ENCODE measurements at regions not wholly inside any gene's neighbourhood (a gene's known extent, or its start where the extent isn't known, plus 50 kb on each side); places are given as distances from the start of the nearest gene placed in this dataset.
A peak's percentile ranks its signal among the peaks of the same experiment; 100 is the strongest.

GRCh38 chr5:163910226-163910625, 404.8 kb downstream of the MAT2B start:
- WGBS, 5 donors = 76 to 100% (median 95%) methylated on average over 1 of the region's 1 CpG
- H3K9me3 ChIP-seq = peaks cover 0 to 7% (median 0%) of the 10 kb centered on the region in 8 donors
- no peak overlapping the region for H3K27ac ChIP-seq
- H3K27me3 ChIP-seq (replicated peaks in 1 of 7) = no peaks in the 10 kb centered on the region
- no peaks in the 10 kb centered on the region for H3K36me3 ChIP-seq
- intact Hi-C loops (cut with DNase I; ENCODE audit: low total_unique reads) = no loop called here
- H3K4me3 ChIP-seq = no peak overlapping the region
- TF ChIP-seq POLR2AphosphoS5 (IDR thresholded peaks at IDR 0.05) = no peak
- no peak for TF ChIP-seq POLR2A (IDR thresholded peaks at IDR 0.05)
- no peak for TF ChIP-seq CTCF (IDR thresholded peaks at IDR 0.05 in 8 of 11, conservative IDR thresholded peaks at IDR 0.05 in 3 of 11)
- peaks cover 0 to 32% (median 16%) of the 10 kb centered on the region in 6 donors for H3K4me1 ChIP-seq
- no peak for DNase-seq

GRCh38 chr5:163912046-163912445, 406.6 kb downstream of the MAT2B start:
- 88 to 96% (median 94%) methylated on average over 4 of the region's 4 CpGs for whole genome bisulfite sequencing, 5 donors
- intact Hi-C loops (cut with DNase I; ENCODE audit: low total_unique reads) = no loop called here
- no peak for TF ChIP-seq CTCF (IDR thresholded peaks at IDR 0.05 in 8 of 11, conservative IDR thresholded peaks at IDR 0.05 in 3 of 11)
- no peak for TF ChIP-seq POLR2AphosphoS5 (IDR thresholded peaks at IDR 0.05)
- no peak for TF ChIP-seq POLR2A (IDR thresholded peaks at IDR 0.05)

GRCh38 chr5:163913548-163913947, 408.1 kb downstream of the MAT2B start:
- peak in 1 of 11 experiments; percentile 18 for TF ChIP-seq CTCF (IDR thresholded peaks at IDR 0.05 in 8 of 11, conservative IDR thresholded peaks at IDR 0.05 in 3 of 11)
- no peak for TF ChIP-seq POLR2A (IDR thresholded peaks at IDR 0.05)
- no peak for DNase-seq
- 67 to 82% (median 80%) methylated on average over 3 of the region's 3 CpGs for whole genome bisulfite sequencing, 5 donors
- Histone ChIP-seq H3K9me3 (no peaks in the 10 kb centered on the region), H3K27me3 (replicated peaks in 1 of 7) (no peaks in the 10 kb centered on the region), H3K4me3 (no peak overlapping the region), H3K36me3 (no peaks in the 10 kb centered on the region), H3K4me1 (peaks cover 0 to 45% (median 22%) of the 10 kb centered on the region in 6 donors), H3K27ac (peak overlapping the region in 1 of 8 donors; percentile 25)
- intact Hi-C loops (cut with DNase I; ENCODE audit: low total_unique reads) = no loop called here

More at GRCh38 chr5:163912046-163912445, 406.6 kb downstream of the MAT2B start:
- Histone ChIP-seq H3K4me1 (peaks cover 0 to 49% (median 24%) of the 10 kb centered on the region in 6 donors), H3K27me3 (replicated peaks in 1 of 7) (no peaks in the 10 kb centered on the region), H3K27ac (no peak overlapping the region), H3K9me3 (no peaks in the 10 kb centered on the region), H3K36me3 (no peaks in the 10 kb centered on the region), H3K4me3 (no peak overlapping the region)
- DNase-seq = no peak

- intact Hi-C loops (cut with DNase I; ENCODE audit: low total_unique reads) = no loop called here
- Histone ChIP-seq H3K27ac (peak overlapping the region; percentile 68 to 97 (median 88)), H3K36me3 (no peaks in the 10 kb centered on the region), H3K4me3 (peak overlapping the region in 1 of 8 donors; percentile 47), H3K4me1 (peaks cover 0 to 44% (median 20%) of the 10 kb centered on the region in 6 donors), H3K9me3 (peaks cover 0 to 9% (median 1%) of the 10 kb centered on the region in 8 donors), H3K27me3 (replicated peaks in 1 of 7) (no peaks in the 10 kb centered on the region)
- DNase-seq = peak; percentile 86
- 46 to 63% (median 58%) methylated on average over 5 of the region's 5 CpGs for WGBS, 5 donors
- TF ChIP-seq CTCF (IDR thresholded peaks at IDR 0.05 in 8 of 11, conservative IDR thresholded peaks at IDR 0.05 in 3 of 11) (peak in 2 of 11 experiments; percentile 6 to 9), POLR2A (IDR thresholded peaks at IDR 0.05) (no peak), POLR2AphosphoS5 (IDR thresholded peaks at IDR 0.05) (peak in 2 of 3 donors; percentile 28 to 47)
These were observed 409.5 kb downstream of the MAT2B start for GRCh38 chr5:163914910-163915309.
